AG04449 (cell line): ENCODE measurements at regions not wholly inside any gene's neighbourhood (a gene's known extent, or its start where the extent isn't known, plus 50 kb on each side); places are given as distances from the start of the nearest gene placed in this dataset.

Experiments
- CTCF ChIA-PET: fragments of 350-600 bp; formaldehyde crosslinking; extraction: SDS; loops from one replicate; lab custom pipeline; 2021; ENCODE audit warnings: antibody characterized with exemption; lab: Yijun Ruan, JAX
- POLR2A ChIA-PET: fragments of 400-600, 350-600 bp; formaldehyde crosslinking; extraction: SDS; loops from one replicate; lab custom pipeline; 2020; ENCODE audit warnings: antibody characterized with exemption, inconsistent platforms; lab: Yijun Ruan, JAX
- DNase-seq: peaks from one replicate; pipeline ENCODE4 v3.0.0-alpha.2; 2010; ENCODE audit warnings: low read depth, low spot score
- H3K4me3 ChIP-seq: 2 replicates; pipeline ENCODE4 v1.5.1; 2011; ENCODE audit warnings: low read depth, mild to moderate bottlenecking, control low read depth, low read length
- CTCF ChIP-seq: IDR thresholded peaks from one replicate; pipeline ENCODE4 v1.5.1; 2011; ENCODE audit warnings: mild to moderate bottlenecking, moderate library complexity, low read length, control low read depth, inconsistent platforms; ENCODE audit not compliant: insufficient read depth; ENCODE audit errors: missing control alignments

GRCh38 chr12:42823679-42824078 lies 234.1 kb upstream of the PRICKLE1 start:
- no peak for TF ChIP-seq CTCF
- DNase-seq, result no peak
- no peak overlapping the region for H3K4me3 ChIP-seq
- CTCF ChIA-PET, result no interaction called here
- POLR2A ChIA-PET, result no interaction called here

- no peak overlapping the region for H3K4me3 ChIP-seq
- CTCF ChIA-PET, result no interaction called here
- POLR2A ChIA-PET, result interaction anchor here (0.7 kb wide), 1 partner anchor 8 kb away, joined by 3 read pairs; no protein-coding TSS in a partner anchor
- TF ChIP-seq CTCF, result no peak
- no peak for DNase-seq
Measured at GRCh38 chr12:42819846-42820245, 230.3 kb upstream of the PRICKLE1 start.

GRCh38 chr12:42815068-42815467 lies 225.5 kb upstream of the PRICKLE1 start:
- POLR2A ChIA-PET, result no interaction called here
- CTCF ChIA-PET, result no interaction called here
- no peak for DNase-seq
- TF ChIP-seq CTCF, result no peak
- no peak overlapping the region for H3K4me3 ChIP-seq

GRCh38 chr12:42812871-42813270 lies 223.3 kb upstream of the PRICKLE1 start:
- no peak for TF ChIP-seq CTCF
- no peak overlapping the region for H3K4me3 ChIP-seq
- POLR2A ChIA-PET, result no interaction called here
- no peak for DNase-seq
- CTCF ChIA-PET, result no interaction called here

GRCh38 chr12:42812086-42812485 lies 222.5 kb upstream of the PRICKLE1 start:
- POLR2A ChIA-PET, result interaction anchor here (0.6 to 0.8 kb wide), 3 partner anchors 8 to 13 kb away, joined by 3 read pairs; no protein-coding TSS in a partner anchor
- CTCF ChIA-PET, result no interaction called here
- H3K4me3 ChIP-seq, result no peak overlapping the region
- no peak for TF ChIP-seq CTCF
- DNase-seq, result no peak

- ChIA-PET POLR2A (interaction anchor here (0.9 to 1.6 kb wide), 3 partner anchors 11 to 339 kb away, joined by 3 to 7 read pairs (median 3); no protein-coding TSS in a partner anchor), CTCF (interaction anchor here (0.7 kb wide), 1 partner anchor 226 kb away, joined by 3 read pairs; no protein-coding TSS in a partner anchor)
- no peak for TF ChIP-seq CTCF
- no peak for DNase-seq
- no peak overlapping the region for H3K4me3 ChIP-seq
Measured at GRCh38 chr12:42810006-42810405, 220.5 kb upstream of the PRICKLE1 start.
